Spleen (tissue), 11 donors: ENCODE measurements at regions not wholly inside any gene's neighbourhood (a gene's known extent, or its start where the extent isn't known, plus 50 kb on each side); places are given as distances from the start of the nearest gene placed in this dataset.

Experiments
- DNase-seq: peaks from one replicate; pipeline ENCODE4 v3.0.0-alpha.2; 2020
- H3K27ac ChIP-seq, 8 donors: fragments of 200-600 bp; sonication (generic) in 7 of 8; 1 replicate in 4 of 8; 2 replicates in 4 of 8; pipeline versions ENCODE4 v1.5.0 to v1.8.0; 2016 to 2021; ENCODE audit warnings: inconsistent platforms in 4 of 8, mild to moderate bottlenecking in 4 of 8, moderate library complexity in 1 of 8
- H3K27me3 ChIP-seq, 7 donors: fragments of 200-600 bp; sonication (generic) in 6 of 7; replicated peaks in 1 of 7; 1 replicate in 4 of 7; 2 replicates in 3 of 7; pipeline versions ENCODE4 v1.5.0 to v1.8.0; 2016 to 2021; ENCODE audit warnings: inconsistent platforms in 3 of 7, mild to moderate bottlenecking in 1 of 7
- H3K36me3 ChIP-seq, 6 donors: fragments of 200-600 bp; sonication (generic) in 5 of 6; 1 replicate in 4 of 6; 2 replicates in 2 of 6; pipeline versions ENCODE4 v1.5.0 to v1.8.0; 2016 to 2021; ENCODE audit warnings: inconsistent platforms in 2 of 6
- H3K4me1 ChIP-seq, 6 donors: fragments of 200-600 bp; sonication (generic) in 5 of 6; 1 replicate in 3 of 6; 2 replicates in 3 of 6; pipeline versions ENCODE4 v1.5.0 to v1.8.0; 2016 to 2021; ENCODE audit warnings: inconsistent platforms in 3 of 6
- H3K4me3 ChIP-seq, 8 donors: fragments of 200-600 bp; sonication (generic) in 7 of 8; 1 replicate in 4 of 8; 2 replicates in 4 of 8; pipeline versions ENCODE4 v1.5.0 to v1.8.0; 2016 to 2021; ENCODE audit warnings: inconsistent platforms in 4 of 8, mild to moderate bottlenecking in 4 of 8, moderate library complexity in 2 of 8
- H3K9me3 ChIP-seq, 8 donors: fragments of 200-600 bp; sonication (generic) in 7 of 8; 1 replicate in 4 of 8; 2 replicates in 4 of 8; pipeline versions ENCODE4 v1.5.0 to v1.8.0; 2016 to 2021; ENCODE audit warnings: inconsistent platforms in 4 of 8
- POLR2A ChIP-seq, 3 donors: fragments of 450-650 bp; IDR thresholded peaks; one replicate each; pipeline ENCODE4 v1.5.1; 2017; ENCODE audit warnings: antibody characterized with exemption in 3 of 3, mild to moderate bottlenecking in 1 of 3
- POLR2AphosphoS5 ChIP-seq, 3 donors: sonication (generic); formaldehyde crosslinking; IDR thresholded peaks; one replicate each; pipeline ENCODE4 v1.5.1; 2017; ENCODE audit warnings: antibody characterized with exemption in 3 of 3
- WGBS, 5 donors: extraction: QIAGEN DNeasy Blood & Tissue Kit in 3 of 5; methylation state at CpG; one replicate each; pipeline versions ENCODE4 v1.1.5 to v1.1.7; 2013 to 2018; 5-methylcytosine and 5-hydroxymethylcytosine counted together
- intact Hi-C: fragments of 100-400 bp; cut with DNase I; formaldehyde crosslinking; loops from one replicate; pipeline ENCODE4 v1.15.0; 2023; ENCODE audit warnings: low total_unique reads
- TF ChIP-seq, protein P1 (sequence below), 11 experiments: fragments of 200-600 bp in 7 of 11; fragments of 450-650 bp in 4 of 11; sonication (generic) in 4 of 11; IDR thresholded peaks in 8 of 11; conservative IDR thresholded peaks in 3 of 11; 1 replicate in 7 of 11; 2 replicates in 4 of 11; pipeline versions ENCODE4 v1.4.0 to v1.8.0; 2016 to 2021; ENCODE audit warnings: antibody characterized with exemption in 11 of 11, inconsistent platforms in 4 of 11, mild to moderate bottlenecking in 1 of 11
- donor health status: healthy with polysubstance abuse.
- donor health status: DM: no; HTN: no; CAD: no; lungs with moderate emphysema.
- donor health status: DM: no; HTN: no; CAD: no.
- donor health status: Bipolar disorder and iron deficiency.
- donor health status: healthy.
- donor health status: DM: no; HTN: no; CAD: no.
- donor health status: DM: yes; HTN: yes; CAD: no.

DNA sequence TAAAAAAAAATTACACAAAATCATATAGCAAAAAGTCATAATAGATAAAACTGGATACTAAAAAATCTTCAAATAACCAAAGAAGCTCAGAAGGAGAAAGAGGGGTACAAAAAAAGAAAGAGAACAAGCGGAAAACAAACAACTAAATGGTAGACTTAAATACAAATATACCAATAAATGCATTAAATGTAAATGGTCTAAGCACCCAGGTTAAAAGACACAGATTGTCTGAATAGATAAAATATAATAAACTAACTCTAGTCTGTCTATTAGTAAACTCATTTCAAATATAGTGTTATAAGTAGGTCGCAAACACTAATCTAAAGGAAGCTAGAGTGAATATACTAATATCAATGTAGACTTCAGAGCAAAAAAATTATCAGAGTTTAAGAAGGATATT, 357.4 kb downstream of the METTL4 start:
- Histone ChIP-seq H3K36me3 (no peaks in the 10 kb centered on the region), H3K4me3 (no peak overlapping the region), H3K27me3 (peaks cover 0 to 3% (median 0%) of the 10 kb centered on the region in 7 donors), H3K4me1 (no peaks in the 10 kb centered on the region), H3K9me3 (peaks cover 0 to 19% (median 7%) of the 10 kb centered on the region in 8 donors), H3K27ac (no peak overlapping the region)
- no peak for DNase-seq
- intact Hi-C loops, result no loop called here
- WGBS, 5 donors, result 91 to 98% (median 92%) methylated on average over 2 of the region's 2 CpGs
- TF ChIP-seq, protein P1, sequence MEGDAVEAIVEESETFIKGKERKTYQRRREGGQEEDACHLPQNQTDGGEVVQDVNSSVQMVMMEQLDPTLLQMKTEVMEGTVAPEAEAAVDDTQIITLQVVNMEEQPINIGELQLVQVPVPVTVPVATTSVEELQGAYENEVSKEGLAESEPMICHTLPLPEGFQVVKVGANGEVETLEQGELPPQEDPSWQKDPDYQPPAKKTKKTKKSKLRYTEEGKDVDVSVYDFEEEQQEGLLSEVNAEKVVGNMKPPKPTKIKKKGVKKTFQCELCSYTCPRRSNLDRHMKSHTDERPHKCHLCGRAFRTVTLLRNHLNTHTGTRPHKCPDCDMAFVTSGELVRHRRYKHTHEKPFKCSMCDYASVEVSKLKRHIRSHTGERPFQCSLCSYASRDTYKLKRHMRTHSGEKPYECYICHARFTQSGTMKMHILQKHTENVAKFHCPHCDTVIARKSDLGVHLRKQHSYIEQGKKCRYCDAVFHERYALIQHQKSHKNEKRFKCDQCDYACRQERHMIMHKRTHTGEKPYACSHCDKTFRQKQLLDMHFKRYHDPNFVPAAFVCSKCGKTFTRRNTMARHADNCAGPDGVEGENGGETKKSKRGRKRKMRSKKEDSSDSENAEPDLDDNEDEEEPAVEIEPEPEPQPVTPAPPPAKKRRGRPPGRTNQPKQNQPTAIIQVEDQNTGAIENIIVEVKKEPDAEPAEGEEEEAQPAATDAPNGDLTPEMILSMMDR (IDR thresholded peaks at IDR 0.05 in 8 of 11, conservative IDR thresholded peaks at IDR 0.05 in 3 of 11), result no peak
- no peak for TF ChIP-seq POLR2A (IDR thresholded peaks at IDR 0.05)
- TF ChIP-seq POLR2AphosphoS5 (IDR thresholded peaks at IDR 0.05), result no peak

DNA sequence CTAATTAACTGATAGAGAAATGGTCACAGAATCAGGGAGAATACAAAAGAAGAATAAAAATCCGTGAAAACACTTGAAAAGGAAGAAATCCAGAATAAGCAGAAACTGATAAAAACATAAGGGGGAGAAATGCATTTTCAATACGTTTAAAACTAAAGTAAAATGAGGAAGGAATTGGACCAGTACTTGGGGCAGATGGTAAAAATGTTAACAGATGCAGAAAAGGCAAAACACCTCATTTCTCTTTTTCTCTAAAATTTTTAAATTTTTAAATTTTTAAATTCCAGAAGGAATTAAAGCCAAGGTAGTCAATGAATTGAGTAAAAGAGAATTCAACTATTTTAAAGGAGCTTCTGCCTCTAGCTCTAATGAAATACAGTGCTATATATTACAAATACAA, 353.9 kb downstream of the METTL4 start:
- Histone ChIP-seq H3K36me3 (no peaks in the 10 kb centered on the region), H3K9me3 (peaks cover 0 to 19% (median 7%) of the 10 kb centered on the region in 8 donors), H3K27ac (no peak overlapping the region), H3K4me3 (no peak overlapping the region), H3K27me3 (peaks cover 0 to 8% (median 0%) of the 10 kb centered on the region in 7 donors), H3K4me1 (no peaks in the 10 kb centered on the region)
- DNase-seq, result no peak
- TF ChIP-seq, protein P1 (IDR thresholded peaks at IDR 0.05 in 8 of 11, conservative IDR thresholded peaks at IDR 0.05 in 3 of 11), result no peak
- no peak for TF ChIP-seq POLR2A (IDR thresholded peaks at IDR 0.05)
- TF ChIP-seq POLR2AphosphoS5 (IDR thresholded peaks at IDR 0.05), result no peak
- 12 to 21% (median 13%) methylated on average over 2 of the region's 2 CpGs for WGBS, 5 donors
- intact Hi-C loops, result no loop called here

DNA sequence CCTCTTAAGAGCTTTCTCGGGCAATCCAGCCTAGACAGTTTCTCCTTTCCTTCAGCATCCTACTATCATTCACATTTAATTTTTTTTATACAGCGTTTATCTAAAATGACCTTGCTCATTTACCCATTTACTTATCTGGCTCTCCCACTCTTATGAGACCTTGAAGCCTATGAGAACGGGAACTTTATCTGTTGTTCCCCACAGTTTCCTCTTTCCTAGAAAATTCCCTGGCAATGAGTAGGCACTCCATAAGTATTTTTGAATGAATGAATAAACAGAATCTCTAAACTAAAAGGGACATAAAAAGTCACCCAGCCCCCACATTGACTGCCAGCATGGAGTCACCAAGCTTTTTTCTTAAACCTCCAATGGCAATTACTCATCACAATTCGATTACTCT, 353.2 kb downstream of the METTL4 start:
- H3K9me3 ChIP-seq, result peaks cover 0 to 19% (median 7%) of the 10 kb centered on the region in 8 donors
- no peak for TF ChIP-seq POLR2AphosphoS5 (IDR thresholded peaks at IDR 0.05)
- WGBS, 5 donors, result 34 to 57% (median 46%) methylated on average over 4 of the region's 4 CpGs
- intact Hi-C loops, result no loop called here
- H3K27ac ChIP-seq, result no peak overlapping the region
- no peaks in the 10 kb centered on the region for H3K4me1 ChIP-seq
- no peaks in the 10 kb centered on the region for H3K36me3 ChIP-seq
- H3K4me3 ChIP-seq, result no peak overlapping the region
- DNase-seq, result no peak
- H3K27me3 ChIP-seq, result peaks cover 0 to 8% (median 0%) of the 10 kb centered on the region in 7 donors

DNA sequence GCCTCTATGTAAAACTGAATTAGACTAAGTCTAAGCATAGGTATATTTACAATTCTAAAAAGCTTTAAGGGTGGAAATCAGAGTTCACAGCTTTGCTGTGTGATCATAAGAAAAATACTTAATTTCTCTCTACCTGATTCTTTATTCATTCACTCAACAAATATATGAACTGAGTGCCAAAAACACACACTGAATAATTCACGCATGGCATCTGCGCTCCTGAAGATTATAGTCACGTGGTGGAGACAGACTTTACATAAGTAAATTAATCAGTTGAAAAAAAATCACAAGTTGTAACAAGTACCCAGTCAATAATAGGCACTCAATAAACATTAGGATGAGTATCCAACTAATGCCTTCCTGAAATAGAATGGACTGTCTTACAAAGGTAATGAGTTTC, 351.6 kb downstream of the METTL4 start:
- 84 to 90% (median 86%) methylated on average over 3 of the region's 3 CpGs for WGBS, 5 donors
- Histone ChIP-seq H3K36me3 (no peaks in the 10 kb centered on the region), H3K27me3 (peaks cover 0 to 8% (median 0%) of the 10 kb centered on the region in 7 donors), H3K4me3 (no peak overlapping the region), H3K4me1 (no peaks in the 10 kb centered on the region), H3K9me3 (peaks cover 0 to 7% (median 0%) of the 10 kb centered on the region in 8 donors), H3K27ac (no peak overlapping the region)
- intact Hi-C loops, result loop anchor here (10.0 kb wide), 2 partner anchors 115 to 635 kb away; no protein-coding TSS in a partner anchor
- TF ChIP-seq POLR2AphosphoS5 (IDR thresholded peaks at IDR 0.05) (no peak), POLR2A (IDR thresholded peaks at IDR 0.05) (no peak)
- TF ChIP-seq, protein P1 (IDR thresholded peaks at IDR 0.05 in 8 of 11, conservative IDR thresholded peaks at IDR 0.05 in 3 of 11), result no peak
- no peak for DNase-seq
